Lower leg skin (tissue), 3 donors: ENCODE measurements at regions not wholly inside any gene's neighbourhood (a gene's known extent, or its start where the extent isn't known, plus 50 kb on each side); places are given as distances from the start of the nearest gene placed in this dataset.

Experiments used
- POLR2A ChIP-seq, 2 donors: fragments of 450-650 bp; IDR thresholded peaks; one replicate each; pipeline ENCODE4 v1.6.1; 2016 to 2017; ENCODE audit warnings: antibody characterized with exemption in 2 of 2, mild to moderate bottlenecking in 1 of 2, moderate library complexity in 1 of 2
- TF ChIP-seq, protein P1 (sequence below), 3 donors: fragments of 450-650 bp; IDR thresholded peaks; one replicate each; pipeline ENCODE4 v1.5.1; 2016; ENCODE audit warnings: antibody characterized with exemption in 3 of 3, mild to moderate bottlenecking in 3 of 3, moderate library complexity in 2 of 3

DNA sequence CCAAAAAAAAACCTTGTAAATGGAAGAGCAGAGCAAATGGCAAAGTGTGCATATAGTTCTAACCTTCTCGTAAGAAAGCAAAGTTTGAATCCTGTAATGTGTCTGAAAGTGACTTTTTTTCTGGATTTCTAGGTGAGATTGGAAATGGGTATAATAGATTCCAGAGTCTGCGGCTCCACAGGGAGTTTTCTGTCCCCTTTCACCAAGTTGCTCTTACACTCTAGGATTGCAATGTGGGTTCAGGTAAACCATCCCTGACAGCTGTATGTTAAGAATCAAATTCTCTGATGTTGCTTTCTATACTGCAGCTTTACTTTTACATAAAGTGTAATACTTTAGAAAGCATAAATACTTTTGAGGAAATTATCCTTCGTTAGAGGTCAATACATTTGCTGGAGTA lies 260.1 kb downstream of the PRL start:
- TF ChIP-seq, protein P1, sequence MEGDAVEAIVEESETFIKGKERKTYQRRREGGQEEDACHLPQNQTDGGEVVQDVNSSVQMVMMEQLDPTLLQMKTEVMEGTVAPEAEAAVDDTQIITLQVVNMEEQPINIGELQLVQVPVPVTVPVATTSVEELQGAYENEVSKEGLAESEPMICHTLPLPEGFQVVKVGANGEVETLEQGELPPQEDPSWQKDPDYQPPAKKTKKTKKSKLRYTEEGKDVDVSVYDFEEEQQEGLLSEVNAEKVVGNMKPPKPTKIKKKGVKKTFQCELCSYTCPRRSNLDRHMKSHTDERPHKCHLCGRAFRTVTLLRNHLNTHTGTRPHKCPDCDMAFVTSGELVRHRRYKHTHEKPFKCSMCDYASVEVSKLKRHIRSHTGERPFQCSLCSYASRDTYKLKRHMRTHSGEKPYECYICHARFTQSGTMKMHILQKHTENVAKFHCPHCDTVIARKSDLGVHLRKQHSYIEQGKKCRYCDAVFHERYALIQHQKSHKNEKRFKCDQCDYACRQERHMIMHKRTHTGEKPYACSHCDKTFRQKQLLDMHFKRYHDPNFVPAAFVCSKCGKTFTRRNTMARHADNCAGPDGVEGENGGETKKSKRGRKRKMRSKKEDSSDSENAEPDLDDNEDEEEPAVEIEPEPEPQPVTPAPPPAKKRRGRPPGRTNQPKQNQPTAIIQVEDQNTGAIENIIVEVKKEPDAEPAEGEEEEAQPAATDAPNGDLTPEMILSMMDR (IDR thresholded peaks at IDR 0.05) = no peak
- no peak for TF ChIP-seq POLR2A (IDR thresholded peaks at IDR 0.05)
